ENCODE measurements at regions not wholly inside any gene's neighbourhood (a gene's known extent, or its start where the extent isn't known, plus 50 kb on each side); places are given as distances from the start of the nearest gene placed in this dataset.

- no peak for DNase-seq (ENCODE audit: low spot score)
- TF ChIP-seq CTCF (IDR thresholded peaks at IDR 0.05) = no peak
- no peak overlapping the region for H3K27ac ChIP-seq
- no peak overlapping the region for H3K4me3 ChIP-seq
Observed at GRCh38 chr3:34034840-34035239, 236.4 kb downstream of the PDCD6IP start.

GRCh38 chr3:34035775-34036174 is 237.3 kb downstream of the PDCD6IP start:
- no peak overlapping the region for H3K4me3 ChIP-seq
- no peak overlapping the region for H3K27ac ChIP-seq
- no peak for DNase-seq (ENCODE audit: low spot score)
- TF ChIP-seq CTCF (IDR thresholded peaks at IDR 0.05) = no peak

- Histone ChIP-seq H3K27ac (no peak overlapping the region), H3K4me3 (no peak overlapping the region)
- TF ChIP-seq CTCF (IDR thresholded peaks at IDR 0.05) = no peak
- no peak for DNase-seq (ENCODE audit: low spot score)
Observed at GRCh38 chr3:34037260-34037659, 238.8 kb downstream of the PDCD6IP start.

- H3K27ac ChIP-seq = no peak overlapping the region
- no peak for TF ChIP-seq CTCF (IDR thresholded peaks at IDR 0.05)
- DNase-seq (ENCODE audit: low spot score) = no peak
Observed at GRCh38 chr3:34038131-34038530, 239.7 kb downstream of the PDCD6IP start.

GRCh38 chr3:34046154-34046553 is 247.7 kb downstream of the PDCD6IP start:
- no peak for DNase-seq (ENCODE audit: low spot score)
- H3K4me3 ChIP-seq = no peak overlapping the region
- TF ChIP-seq CTCF (IDR thresholded peaks at IDR 0.05) = no peak
- H3K27ac ChIP-seq = no peak overlapping the region

More at GRCh38 chr3:34038131-34038530, 239.7 kb downstream of the PDCD6IP start:
- no peak overlapping the region for H3K4me3 ChIP-seq

GRCh38 chr3:34053626-34054025 is 255.2 kb downstream of the PDCD6IP start:
- TF ChIP-seq CTCF (IDR thresholded peaks at IDR 0.05) = no peak
- Histone ChIP-seq H3K27ac (no peak overlapping the region), H3K4me3 (no peak overlapping the region)
- DNase-seq (ENCODE audit: low spot score) = no peak

GRCh38 chr3:34056181-34056910 is 257.9 kb downstream of the PDCD6IP start:
- H3K4me3 ChIP-seq = no peak overlapping the region
- DNase-seq (ENCODE audit: low spot score) = no peak
- no peak for TF ChIP-seq CTCF (IDR thresholded peaks at IDR 0.05)

More at GRCh38 chr3:34056181-34056910, 257.9 kb downstream of the PDCD6IP start:
- no peak overlapping the region for H3K27ac ChIP-seq
